ENCODE measurements at regions not wholly inside any gene's neighbourhood (a gene's known extent, or its start where the extent isn't known, plus 50 kb on each side); places are given as distances from the start of the nearest gene placed in this dataset.

GRCh38 chr5:173688703-173689102, 72.3 kb upstream of the BOD1 start:
- no peak for TF ChIP-seq ZBTB49 (tag by site-specific recombination; IDR thresholded peaks at IDR 0.05; ENCODE audit: low read depth)
- TF ChIP-seq ZNF280C (tag by site-specific recombination; IDR thresholded peaks at IDR 0.05): no peak
- TF ChIP-seq, protein P1, sequence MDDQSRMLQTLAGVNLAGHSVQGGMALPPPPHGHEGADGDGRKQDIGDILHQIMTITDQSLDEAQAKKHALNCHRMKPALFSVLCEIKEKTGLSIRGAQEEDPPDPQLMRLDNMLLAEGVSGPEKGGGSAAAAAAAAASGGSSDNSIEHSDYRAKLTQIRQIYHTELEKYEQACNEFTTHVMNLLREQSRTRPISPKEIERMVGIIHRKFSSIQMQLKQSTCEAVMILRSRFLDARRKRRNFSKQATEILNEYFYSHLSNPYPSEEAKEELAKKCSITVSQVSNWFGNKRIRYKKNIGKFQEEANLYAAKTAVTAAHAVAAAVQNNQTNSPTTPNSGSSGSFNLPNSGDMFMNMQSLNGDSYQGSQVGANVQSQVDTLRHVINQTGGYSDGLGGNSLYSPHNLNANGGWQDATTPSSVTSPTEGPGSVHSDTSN (CRISPR knock-in tag; IDR thresholded peaks at IDR 0.05): no peak
- no peak for TF ChIP-seq YY1 (tag by site-specific recombination; IDR thresholded peaks at IDR 0.05)
- TF ChIP-seq SP2 (tag by site-specific recombination; IDR thresholded peaks at IDR 0.05): no peak
- no peak for TF ChIP-seq ZNF366 (tag by site-specific recombination; conservative IDR thresholded peaks at IDR 0.05)
- no peak for TF ChIP-seq ZBTB26 (tag by site-specific recombination; optimal IDR thresholded peaks at IDR 0.05)

Measured in HEK293 (cell line).